ENCODE measurements at regions not wholly inside any gene's neighbourhood (a gene's known extent, or its start where the extent isn't known, plus 50 kb on each side); places are given as distances from the start of the nearest gene placed in this dataset.

DNA sequence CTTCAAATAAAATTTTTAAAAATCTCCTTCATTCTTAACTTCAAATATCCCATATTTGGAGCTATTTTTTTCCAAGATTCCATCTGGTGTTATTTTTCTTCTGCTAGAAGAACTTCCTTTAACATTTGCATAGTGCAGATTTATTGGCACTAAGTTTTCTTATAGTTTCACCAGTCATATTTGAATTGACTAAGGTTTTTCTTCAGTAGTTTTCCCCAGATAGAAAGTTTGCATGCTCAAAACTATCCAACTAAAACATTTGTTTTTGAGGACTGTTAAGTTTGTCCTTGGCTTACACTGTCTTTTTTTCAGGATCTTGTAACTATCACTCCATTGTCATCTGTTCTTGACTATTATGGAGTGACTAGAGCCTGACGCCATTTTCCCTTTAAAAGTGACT, 606.7 kb downstream of the TAF11L14 start (continued):
- TF ChIP-seq, protein P1, sequence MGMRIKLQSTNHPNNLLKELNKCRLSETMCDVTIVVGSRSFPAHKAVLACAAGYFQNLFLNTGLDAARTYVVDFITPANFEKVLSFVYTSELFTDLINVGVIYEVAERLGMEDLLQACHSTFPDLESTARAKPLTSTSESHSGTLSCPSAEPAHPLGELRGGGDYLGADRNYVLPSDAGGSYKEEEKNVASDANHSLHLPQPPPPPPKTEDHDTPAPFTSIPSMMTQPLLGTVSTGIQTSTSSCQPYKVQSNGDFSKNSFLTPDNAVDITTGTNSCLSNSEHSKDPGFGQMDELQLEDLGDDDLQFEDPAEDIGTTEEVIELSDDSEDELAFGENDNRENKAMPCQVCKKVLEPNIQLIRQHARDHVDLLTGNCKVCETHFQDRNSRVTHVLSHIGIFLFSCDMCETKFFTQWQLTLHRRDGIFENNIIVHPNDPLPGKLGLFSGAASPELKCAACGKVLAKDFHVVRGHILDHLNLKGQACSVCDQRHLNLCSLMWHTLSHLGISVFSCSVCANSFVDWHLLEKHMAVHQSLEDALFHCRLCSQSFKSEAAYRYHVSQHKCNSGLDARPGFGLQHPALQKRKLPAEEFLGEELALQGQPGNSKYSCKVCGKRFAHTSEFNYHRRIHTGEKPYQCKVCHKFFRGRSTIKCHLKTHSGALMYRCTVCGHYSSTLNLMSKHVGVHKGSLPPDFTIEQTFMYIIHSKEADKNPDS (CRISPR knock-in tag; IDR thresholded peaks at IDR 0.05) = no peak
- no peak for TF ChIP-seq MEIS1 (CRISPR knock-in tag; IDR thresholded peaks at IDR 0.05; ENCODE audit: borderline replicate concordance)
- TF ChIP-seq NR2F2 (IDR thresholded peaks at IDR 0.05; ENCODE audit: borderline replicate concordance, low read depth) = no peak
- TF ChIP-seq ZNF331 (CRISPR knock-in tag; IDR thresholded peaks at IDR 0.05) = no peak
- TF ChIP-seq, protein P2, sequence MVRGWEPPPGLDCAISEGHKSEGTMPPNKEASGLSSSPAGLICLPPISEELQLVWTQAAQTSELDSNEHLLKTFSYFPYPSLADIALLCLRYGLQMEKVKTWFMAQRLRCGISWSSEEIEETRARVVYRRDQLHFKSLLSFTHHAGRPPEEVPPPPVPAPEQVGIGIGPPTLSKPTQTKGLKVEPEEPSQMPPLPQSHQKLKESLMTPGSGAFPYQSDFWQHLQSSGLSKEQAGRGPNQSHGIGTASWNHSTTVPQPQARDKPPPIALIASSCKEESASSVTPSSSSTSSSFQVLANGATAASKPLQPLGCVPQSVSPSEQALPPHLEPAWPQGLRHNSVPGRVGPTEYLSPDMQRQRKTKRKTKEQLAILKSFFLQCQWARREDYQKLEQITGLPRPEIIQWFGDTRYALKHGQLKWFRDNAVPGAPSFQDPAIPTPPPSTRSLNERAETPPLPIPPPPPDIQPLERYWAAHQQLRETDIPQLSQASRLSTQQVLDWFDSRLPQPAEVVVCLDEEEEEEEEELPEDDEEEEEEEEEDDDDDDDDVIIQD (CRISPR knock-in tag; IDR thresholded peaks at IDR 0.05; ENCODE audit: low read depth) = no peak
- no peak for TF ChIP-seq GTF2F1 (IDR thresholded peaks at IDR 0.05; ENCODE audit: low read length)
- no peak for TF ChIP-seq ZNF570 (CRISPR knock-in tag; IDR thresholded peaks at IDR 0.05; ENCODE audit: borderline replicate concordance)
- no peak for TF ChIP-seq ZNF619 (CRISPR knock-in tag; IDR thresholded peaks at IDR 0.05)
- TF ChIP-seq SOX6 (IDR thresholded peaks at IDR 0.05) = no peak
- no peak for TF ChIP-seq SOX6 (CRISPR knock-in tag; IDR thresholded peaks at IDR 0.05)

DNA sequence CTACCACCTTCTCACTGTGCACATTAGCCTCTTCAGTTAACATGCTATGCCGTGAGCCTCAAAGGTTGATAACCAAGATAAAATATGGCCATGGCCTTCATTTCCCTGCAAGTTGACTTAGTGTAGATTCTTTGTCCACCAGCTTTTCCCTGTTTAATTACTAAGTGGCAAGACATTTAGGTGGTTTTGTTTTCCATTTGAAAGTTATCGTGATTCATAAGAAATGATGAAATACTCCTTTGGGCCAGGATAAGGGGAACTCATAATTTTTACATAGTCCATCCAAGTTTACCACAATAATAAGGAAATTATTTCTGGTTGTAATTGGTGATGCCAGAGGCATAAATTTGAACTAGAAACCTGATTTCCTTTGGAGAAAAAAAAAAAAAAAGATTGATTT, 609.6 kb downstream of the TAF11L14 start:
- in situ Hi-C loops (cut with HindIII; ENCODE audit: extremely low pct_ligation_motif_present, low pct_unique_long_range_greater_than_20kb) = no loop called here
- H3K27me3 ChIP-seq (ENCODE audit: control insufficient read depth in 1 of 2, insufficient read depth in 2 of 2, low read length in 2 of 2) = no peaks in the 10 kb centered on the region
- H3K4me2 ChIP-seq (ENCODE audit: low read depth, low read length) = no peak overlapping the region
- no peak for FAIRE-seq
- H3K36me3 ChIP-seq (replicated peaks in 1 of 2; ENCODE audit: control insufficient read depth in 1 of 2, insufficient read depth in 2 of 2, low read length in 2 of 2) = no peaks in the 10 kb centered on the region
- H4K20me1 ChIP-seq (ENCODE audit: insufficient read depth, low read length) = no peaks in the 10 kb centered on the region
- no peak for DNase-seq (ENCODE audit: low spot score)
- H3K79me2 ChIP-seq (ENCODE audit: insufficient read depth, low read length) = no peaks in the 10 kb centered on the region
- no peak overlapping the region for H2AFZ ChIP-seq (ENCODE audit: low read length)
- no TSS peak for BruUV-seq (replicated peaks)
- WGBS (ENCODE audit: low lambda C conversion rate) = 10% methylated on average over 2 of the region's 2 CpGs
- no peak overlapping the region for H3K9ac ChIP-seq (ENCODE audit: insufficient read depth, low read depth, low read length)
- ChIA-PET POLR2A (no interaction called here), CTCF (ENCODE audit: low intra/inter-chr PET ratio, low total read pairs) (no interaction called here)
- no peak for ATAC-seq
- no peaks in the 10 kb centered on the region for H3K4me1 ChIP-seq (ENCODE audit: insufficient read depth, low read length)
- peaks cover 78% of the 10 kb centered on the region for H3K9me3 ChIP-seq (ENCODE audit: low read length)
- no peak overlapping the region for H3K4me3 ChIP-seq (replicated peaks in 1 of 3; ENCODE audit: insufficient read depth in 1 of 3, low read depth in 2 of 3, low read length in 3 of 3)
- no peak overlapping the region for H3K27ac ChIP-seq (ENCODE audit: extremely low read length, insufficient read depth, low read length)
- intact Hi-C loops (cut with micrococcal nuclease; ENCODE audit: unreplicated experiment) = no loop called here
- TF ChIP-seq ZNF816 (CRISPR knock-in tag; IDR thresholded peaks at IDR 0.05; ENCODE audit: borderline replicate concordance) = no peak
- no peak for TF ChIP-seq ZNF737 (CRISPR knock-in tag; IDR thresholded peaks at IDR 0.05; ENCODE audit: borderline replicate concordance)
- no peak for TF ChIP-seq ZNF101 (CRISPR knock-in tag; IDR thresholded peaks at IDR 0.05; ENCODE audit: borderline replicate concordance, low read depth)
- no peak for TF ChIP-seq PTBP1 (IDR thresholded peaks at IDR 0.05; ENCODE audit: low read depth, low read length, poor library complexity, severe bottlenecking)
- TF ChIP-seq, protein P3, sequence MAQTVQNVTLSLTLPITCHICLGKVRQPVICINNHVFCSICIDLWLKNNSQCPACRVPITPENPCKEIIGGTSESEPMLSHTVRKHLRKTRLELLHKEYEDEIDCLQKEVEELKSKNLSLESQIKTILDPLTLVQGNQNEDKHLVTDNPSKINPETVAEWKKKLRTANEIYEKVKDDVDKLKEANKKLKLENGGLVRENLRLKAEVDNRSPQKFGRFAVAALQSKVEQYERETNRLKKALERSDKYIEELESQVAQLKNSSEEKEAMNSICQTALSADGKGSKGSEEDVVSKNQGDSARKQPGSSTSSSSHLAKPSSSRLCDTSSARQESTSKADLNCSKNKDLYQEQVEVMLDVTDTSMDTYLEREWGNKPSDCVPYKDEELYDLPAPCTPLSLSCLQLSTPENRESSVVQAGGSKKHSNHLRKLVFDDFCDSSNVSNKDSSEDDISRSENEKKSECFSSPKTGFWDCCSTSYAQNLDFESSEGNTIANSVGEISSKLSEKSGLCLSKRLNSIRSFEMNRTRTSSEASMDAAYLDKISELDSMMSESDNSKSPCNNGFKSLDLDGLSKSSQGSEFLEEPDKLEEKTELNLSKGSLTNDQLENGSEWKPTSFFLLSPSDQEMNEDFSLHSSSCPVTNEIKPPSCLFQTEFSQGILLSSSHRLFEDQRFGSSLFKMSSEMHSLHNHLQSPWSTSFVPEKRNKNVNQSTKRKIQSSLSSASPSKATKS (CRISPR knock-in tag; IDR thresholded peaks at IDR 0.05) = no peak
- TF ChIP-seq, protein P4, sequence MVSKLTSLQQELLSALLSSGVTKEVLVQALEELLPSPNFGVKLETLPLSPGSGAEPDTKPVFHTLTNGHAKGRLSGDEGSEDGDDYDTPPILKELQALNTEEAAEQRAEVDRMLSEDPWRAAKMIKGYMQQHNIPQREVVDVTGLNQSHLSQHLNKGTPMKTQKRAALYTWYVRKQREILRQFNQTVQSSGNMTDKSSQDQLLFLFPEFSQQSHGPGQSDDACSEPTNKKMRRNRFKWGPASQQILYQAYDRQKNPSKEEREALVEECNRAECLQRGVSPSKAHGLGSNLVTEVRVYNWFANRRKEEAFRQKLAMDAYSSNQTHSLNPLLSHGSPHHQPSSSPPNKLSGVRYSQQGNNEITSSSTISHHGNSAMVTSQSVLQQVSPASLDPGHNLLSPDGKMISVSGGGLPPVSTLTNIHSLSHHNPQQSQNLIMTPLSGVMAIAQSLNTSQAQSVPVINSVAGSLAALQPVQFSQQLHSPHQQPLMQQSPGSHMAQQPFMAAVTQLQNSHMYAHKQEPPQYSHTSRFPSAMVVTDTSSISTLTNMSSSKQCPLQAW (CRISPR knock-in tag; IDR thresholded peaks at IDR 0.05) = no peak
- TF ChIP-seq ZNF232 (CRISPR knock-in tag; IDR thresholded peaks at IDR 0.05; ENCODE audit: borderline replicate concordance) = no peak
- TF ChIP-seq ZNF891 (CRISPR knock-in tag; IDR thresholded peaks at IDR 0.05) = no peak
- TF ChIP-seq AGO2 (optimal IDR thresholded peaks at IDR 0.05; ENCODE audit: low read depth, low read length) = no peak

Data from HepG2 (cell line).